Stimulated activated CD4-positive, alpha-beta T cell treated with anti-CD3 and anti-CD28 coated beads, Interleukin-4, amount 100 ng/mL, for 1 hour (primary cell): ENCODE measurements at regions not wholly inside any gene's neighbourhood (a gene's known extent, or its start where the extent isn't known, plus 50 kb on each side); places are given as distances from the start of the nearest gene placed in this dataset.

Experiments used
- DNase-seq: peaks from one replicate; pipeline ENCODE4 v3.0.0-alpha.2; 2020

DNA sequence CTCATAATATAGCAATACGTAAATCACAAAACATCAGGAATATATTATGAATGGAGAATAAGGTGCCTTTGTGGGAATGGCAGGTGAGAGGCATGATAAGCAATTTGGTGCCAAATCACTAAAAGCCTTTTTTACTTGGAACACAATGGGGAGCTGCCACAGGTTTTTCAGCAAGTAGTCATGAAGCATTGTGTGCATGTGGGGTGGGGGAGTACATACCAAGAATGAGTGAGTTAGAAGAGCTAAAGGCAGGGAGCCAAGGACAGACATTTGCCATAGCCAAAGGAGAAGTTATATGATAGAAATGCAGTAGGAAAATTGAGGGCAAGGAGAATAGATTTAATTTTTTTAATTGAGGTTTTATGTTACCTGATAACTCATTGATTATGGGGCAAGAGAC is 445.0 kb upstream of the SMC2 start:
- no peak for DNase-seq

DNA sequence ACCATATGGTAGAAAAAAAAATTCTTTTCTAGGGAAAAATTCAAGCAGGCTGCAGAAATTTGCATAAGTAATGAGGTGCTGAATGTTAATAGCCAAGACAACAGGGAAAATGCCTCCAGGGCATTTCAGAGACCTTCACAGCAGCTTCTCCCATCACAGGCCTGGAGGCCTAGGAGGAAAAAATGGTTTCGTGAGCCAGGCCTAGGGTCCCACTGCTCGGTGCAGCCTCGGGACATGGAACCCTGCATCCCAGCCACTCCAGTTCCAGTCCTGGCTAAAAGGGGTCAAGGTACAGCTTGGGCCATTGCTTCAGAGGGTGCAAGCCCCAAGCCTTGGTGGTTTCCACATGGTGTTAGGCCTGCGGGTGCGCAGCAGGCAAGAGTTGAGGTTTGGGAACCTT is 436.0 kb upstream of the SMC2 start:
- no peak for DNase-seq

DNA sequence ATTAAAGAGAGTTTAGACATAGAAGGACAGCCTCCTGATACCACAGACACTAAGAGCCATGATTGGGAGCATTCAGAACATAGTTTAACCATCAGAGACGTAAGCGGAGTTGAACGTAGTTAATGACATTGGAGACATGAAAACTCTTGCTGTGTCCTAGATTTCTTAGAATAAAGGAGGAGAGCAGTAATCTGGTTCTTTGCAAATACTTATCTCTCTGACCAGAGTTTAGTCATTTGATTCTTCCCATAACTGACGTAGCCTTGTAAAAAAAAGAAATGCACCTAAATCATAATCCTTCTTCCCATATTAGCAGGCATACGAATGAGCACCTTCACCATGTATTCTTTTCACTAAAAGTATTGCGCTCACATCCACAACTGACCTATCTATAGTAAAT is 433.3 kb upstream of the SMC2 start:
- DNase-seq = no peak

DNA sequence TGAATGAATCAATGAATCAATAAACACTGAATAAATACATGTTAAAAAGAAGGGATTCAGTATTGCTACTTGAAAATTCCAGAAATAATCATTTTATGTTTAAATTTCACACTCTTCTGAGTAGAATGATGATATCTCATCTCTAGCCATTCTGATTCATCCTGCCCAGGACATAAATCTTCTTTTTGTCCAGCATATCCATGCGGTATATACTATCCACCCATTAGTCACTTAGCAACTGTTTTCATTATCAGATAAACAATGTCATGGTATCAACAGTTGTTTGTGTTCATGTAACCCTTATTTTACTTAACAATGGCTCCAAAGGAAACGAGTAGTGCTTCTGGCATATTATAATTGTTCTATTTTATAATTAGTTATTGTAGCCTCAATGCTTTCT is 432.4 kb upstream of the SMC2 start:
- no peak for DNase-seq

DNA sequence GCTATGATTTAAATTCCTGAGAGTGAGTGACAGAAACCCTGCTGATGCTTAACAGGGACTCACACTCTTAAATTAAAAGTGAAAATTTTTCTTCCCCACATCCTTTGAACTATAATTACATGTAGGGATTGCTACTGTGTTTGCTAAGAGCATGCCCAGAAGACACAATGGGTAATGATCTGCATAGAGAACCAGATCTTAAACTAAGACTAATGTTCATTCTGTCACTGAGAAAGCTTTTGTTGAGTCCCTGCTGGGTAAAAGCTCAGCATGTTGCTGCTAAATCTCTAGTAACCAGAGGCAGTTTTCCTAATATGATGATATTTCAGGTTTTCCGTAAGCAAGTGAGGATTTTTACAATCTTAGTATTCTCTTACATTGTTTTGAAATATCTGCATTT is 424.8 kb upstream of the SMC2 start:
- no peak for DNase-seq

DNA sequence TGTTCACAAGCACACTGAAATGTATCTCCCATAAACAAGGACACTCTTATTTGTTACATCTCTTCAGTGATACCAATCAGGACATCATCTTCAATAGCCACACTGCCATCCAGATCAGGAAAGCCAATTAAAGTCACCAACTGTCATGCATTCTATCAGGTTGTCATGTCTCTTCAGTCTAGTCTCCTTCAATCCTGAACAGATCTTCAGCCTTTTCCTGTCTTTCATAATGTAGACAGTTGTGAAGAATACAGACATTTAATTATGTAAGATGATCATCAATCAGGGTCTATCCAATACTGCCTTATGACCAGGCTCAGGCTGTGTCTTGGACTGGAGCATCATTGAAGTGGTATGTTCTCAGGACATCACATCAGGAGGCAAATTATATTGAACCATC is 419.8 kb upstream of the SMC2 start:
- DNase-seq = no peak

DNA sequence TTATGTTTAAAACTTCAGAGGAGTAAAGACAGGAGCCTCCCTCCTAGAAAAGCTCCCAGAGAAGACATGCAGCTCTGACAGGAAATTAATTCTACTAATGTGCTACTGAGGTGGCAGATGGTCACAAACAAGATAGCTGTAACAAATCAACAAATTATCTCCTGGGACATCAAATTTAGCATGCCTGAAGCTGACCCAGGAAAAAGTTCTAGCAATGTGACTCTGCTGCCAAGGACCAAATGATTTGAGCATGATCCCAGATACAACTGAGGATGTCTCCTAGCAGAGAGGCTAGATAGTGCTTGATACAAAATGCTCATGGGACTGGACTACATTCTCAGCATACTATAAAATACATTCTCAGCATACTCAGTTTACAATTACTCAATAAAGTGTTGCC is 413.5 kb upstream of the SMC2 start:
- DNase-seq = no peak

DNA sequence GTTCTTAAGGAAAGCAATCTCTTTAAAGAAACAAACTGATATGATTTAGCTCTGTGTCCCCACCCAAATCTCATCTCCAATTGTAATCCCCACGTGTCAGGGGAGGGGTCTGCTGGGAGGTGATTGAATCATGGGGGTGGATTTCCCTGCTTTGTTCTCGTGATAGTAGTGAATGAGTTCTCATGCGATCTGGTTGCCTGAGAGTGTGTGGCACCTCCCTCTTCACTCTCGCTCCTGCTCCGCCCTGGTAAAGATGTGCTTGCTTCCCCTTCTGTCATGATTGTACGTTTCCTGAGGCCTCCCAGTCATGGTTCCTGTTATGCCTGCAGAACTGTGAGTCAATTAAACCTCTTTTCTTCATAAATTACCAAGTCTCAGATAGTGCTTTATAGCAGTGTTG is 412.7 kb upstream of the SMC2 start:
- no peak for DNase-seq

DNA sequence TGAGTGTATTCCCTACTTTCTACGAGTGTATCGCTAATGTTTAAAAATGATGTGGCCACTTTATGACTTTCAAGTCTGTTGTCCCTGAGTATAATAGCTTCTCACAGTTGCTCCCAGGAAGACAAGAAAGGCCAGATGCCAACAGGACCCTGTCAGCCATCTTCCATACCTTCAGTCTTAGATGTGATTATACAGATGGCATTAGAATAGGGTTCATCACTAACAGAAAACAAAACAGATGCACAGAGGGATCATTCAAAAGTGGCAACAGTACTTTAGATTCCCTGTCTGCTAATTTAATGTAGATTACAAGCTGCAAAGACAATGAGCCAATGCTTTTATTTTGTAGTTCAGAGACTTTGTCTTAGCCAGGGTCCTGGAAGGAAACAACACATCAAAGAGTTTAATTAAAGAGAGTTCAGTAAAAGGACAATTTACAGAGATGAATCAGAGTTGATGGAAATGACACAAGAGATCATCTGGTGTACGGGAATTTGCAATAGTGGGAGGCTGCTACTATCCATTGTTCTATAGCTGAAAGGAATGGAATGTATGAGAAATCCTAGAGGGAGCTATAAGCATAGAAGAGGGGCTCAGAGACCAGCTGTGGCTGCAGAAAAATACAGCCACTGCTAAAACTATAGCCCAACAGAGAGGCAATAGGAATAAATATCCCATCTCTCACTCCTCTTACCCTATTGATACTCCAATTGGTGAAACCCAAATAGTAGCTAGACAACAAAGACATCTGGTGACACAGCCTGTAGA is 393.7 kb upstream of the SMC2 start:
- no peak for DNase-seq

DNA sequence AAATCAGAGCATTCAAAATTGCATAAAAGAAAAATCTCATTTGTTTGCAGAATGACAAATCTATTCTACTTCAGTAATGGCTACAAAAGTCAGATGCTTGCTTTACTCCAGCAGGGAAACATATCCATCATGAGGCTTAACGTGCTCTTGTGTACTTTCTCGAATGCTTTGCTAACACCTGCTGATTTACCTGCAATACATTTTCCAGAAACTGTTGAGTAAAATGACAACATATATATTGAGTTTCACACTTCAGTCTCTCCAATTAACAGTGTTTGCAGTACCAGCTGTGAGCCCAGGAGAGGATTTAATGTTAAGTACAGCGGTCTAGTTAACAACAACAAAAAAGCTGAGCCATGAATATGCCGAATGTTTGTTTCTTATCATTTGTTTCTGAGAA is 391.5 kb upstream of the SMC2 start:
- DNase-seq = no peak

DNA sequence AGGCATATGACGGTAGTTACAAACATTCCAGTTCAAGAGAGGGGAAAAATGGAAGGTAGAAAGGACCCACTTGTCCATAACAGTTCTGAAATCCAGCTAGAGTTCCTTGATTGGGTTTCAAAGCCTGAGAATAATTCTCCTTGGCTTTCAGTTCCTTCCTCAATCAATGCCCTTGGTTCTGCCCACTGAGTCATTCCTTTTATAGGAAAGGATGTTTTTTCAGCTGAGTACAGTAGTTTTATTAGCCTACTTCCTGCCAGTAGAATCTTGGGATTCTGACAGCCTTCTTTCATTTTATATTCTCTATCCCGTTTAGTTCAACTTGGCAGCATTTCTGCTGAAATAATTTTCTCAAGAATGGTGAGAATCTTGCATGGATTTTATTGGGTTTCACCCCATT is 386.9 kb upstream of the SMC2 start:
- DNase-seq = no peak

DNA sequence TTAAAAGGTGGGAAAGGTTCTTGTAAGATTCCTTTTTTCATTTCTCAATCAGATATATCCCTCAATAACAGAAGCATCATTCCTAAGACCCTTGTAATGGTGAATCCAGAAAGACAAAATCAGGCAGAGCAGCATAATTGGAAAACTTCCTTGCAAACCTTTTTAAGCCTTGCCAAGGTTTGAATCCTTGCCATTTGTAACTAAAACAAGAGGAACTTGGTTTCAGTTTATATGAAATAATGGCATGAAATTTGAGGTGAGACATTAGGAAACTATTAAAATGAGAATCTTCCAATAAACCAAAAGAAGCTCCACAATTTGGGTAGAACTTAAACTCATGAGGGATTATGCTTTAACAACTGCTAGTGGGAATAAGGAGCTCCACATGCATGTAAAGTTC is 384.7 kb upstream of the SMC2 start:
- DNase-seq = no peak

DNA sequence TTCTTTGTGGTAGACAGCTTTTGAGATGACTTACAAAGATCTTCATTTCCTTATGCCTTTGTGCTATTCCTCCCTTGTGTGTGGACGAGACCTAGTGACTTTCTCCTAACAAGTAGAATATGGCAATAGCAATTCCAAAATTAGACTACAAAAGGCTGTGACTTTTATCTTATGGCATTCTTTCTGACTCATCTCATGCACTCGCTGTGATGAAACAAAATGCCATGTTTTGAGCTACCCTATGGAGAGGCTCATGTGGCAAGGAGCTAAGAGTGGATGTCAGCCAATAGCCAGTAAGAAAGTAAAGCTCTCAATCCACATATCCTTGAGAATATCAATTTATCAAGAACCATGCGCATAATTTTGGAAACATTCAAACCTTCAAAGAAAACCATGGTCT is 380.5 kb upstream of the SMC2 start:
- no peak for DNase-seq

DNA sequence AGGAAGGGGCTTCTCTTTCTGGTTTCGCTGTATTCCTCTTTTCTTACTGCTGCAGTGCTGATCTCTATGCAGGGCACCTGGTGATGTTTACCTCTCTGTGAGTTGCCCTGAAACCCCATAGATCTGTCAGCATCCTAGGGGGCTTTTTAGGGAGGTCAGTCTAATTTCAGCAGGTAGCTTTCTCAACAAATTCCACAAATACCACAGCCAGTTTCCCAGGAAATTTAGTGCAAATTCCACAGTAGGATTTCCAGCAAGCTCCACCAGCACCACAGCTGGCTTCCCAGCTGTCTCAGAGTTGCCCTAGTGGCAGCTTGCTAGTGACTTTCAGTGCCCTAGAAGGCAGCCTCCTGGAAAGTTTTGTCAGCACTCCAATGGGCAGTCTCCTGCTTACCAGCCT is 379.1 kb upstream of the SMC2 start:
- DNase-seq = no peak

DNA sequence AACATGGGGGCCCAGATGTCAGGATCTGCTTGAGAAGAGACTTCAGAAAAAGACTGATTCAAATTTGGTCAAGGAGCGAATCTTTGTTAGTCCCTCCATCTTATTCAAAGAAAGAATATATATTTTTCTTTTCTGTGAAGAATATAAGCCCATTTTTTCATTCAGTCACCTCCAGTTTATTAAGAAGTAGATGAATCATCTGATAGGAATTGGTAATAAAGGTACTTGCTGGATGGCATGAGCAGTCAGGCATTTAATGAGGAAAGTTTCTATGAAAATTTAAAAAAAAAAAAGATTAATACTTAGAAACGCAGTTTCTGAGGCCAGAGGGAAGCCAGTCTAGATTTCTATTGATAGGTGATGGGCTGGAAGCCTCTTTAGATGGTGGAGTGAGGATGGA is 373.1 kb upstream of the SMC2 start:
- no peak for DNase-seq

DNA sequence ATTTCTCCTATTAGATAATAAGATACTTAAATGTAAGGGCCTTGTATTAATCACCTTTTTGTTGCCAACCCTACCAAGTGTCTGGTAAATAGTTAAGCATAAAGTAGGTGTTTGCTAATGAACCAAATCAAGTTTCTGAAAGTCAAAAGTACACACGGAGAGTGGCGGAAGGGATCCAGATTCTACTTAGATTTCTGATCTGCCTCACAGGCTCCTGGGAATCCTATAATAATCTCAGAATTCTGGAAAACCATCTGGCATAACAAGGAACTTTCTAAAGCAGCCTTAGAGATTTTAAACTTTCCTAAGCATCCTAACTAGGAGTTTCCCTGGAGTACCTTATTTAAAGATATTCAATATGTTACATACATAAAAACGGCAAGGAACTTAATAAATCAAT is 363.2 kb upstream of the SMC2 start:
- DNase-seq = no peak

DNA sequence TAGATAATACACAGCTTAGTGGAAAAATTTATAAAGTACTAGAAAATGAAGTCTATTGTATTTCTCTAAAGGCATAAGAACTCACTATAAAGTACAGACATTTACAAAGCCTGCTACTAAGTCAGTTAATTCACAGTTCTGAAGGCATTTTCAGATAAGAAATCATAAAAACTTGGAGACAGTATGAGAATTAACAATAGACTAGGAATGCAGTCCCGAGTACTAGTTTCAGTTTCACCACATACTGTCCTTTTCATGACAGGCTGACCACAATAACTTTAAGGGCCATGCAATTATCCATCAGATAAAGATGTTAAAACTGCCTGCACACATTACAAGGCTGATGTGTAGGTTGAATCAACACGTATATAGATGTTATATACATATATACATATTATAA is 362.6 kb upstream of the SMC2 start:
- DNase-seq = no peak

DNA sequence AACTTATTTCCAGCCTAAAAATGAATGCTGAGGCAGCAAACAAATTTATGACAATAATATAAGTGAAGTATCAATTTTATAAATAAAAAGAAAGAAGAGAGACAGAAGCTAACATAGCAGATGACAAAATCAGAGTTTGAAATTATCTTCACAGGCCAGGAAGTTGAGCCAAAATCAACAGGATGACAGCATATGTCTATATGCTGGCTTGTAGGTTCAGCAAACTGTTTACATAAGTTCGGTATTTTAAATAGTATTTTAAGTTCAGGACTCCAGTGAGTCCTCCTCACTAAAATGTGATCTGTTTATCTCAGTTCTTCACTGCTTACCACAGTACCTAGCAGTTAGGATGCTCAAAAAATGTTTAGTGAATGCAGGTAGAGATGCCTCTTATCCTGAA is 359.6 kb upstream of the SMC2 start:
- no peak for DNase-seq

DNA sequence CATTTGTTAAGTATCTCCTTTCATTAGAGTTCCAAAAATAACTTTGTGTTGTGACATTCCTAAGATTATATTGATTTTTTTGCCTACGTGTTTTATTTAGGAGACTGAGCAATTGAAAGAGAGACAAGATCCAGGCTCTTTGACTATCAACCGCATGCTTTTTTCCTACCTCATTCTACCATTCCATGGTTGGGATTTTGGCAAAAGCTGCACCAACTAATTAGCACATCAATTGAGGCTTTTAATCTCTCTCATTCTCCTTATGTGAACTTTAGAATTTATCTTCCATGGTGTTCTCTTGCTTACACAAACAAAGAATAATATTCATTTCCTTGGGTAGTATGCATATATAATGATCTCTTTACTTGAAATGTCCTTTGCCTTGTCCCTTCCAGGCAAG is 338.7 kb upstream of the SMC2 start:
- no peak for DNase-seq

DNA sequence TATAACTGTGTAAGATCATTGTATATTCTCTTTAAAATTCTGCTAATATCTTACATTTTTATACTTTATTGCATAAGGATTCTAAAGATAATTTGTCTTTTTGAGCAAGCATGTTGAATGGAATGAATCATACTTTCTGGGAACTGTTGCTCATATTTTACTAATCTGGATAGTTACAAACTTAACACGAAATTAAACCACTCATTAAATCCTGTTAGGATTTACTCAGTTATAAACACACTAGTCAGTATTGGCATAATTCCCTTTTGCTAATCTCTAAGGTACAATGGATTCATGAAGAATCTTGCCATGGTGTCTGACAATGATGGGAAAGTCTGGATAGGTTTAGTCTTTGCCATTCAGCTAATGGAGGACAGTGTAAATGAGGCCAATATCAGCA is 338.1 kb upstream of the SMC2 start:
- no peak for DNase-seq

DNA sequence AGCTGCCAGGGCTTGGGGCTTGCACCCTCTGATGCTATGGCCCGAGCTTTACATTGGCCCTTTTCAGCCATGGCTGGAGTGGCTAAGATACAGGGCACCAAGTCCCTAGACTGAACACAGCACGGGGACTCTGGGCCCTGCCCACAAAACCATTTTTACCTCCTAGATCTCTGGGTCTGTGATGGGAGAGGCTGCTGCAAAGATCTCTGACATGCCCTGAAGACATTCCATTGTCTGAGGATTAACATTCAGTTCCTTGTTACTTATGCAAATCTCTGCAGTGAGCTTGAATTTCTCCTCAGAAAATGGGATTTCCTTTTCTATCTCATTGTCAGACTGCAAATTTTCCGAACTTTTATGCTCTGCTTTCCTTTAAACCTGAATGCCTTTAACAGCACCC is 337.0 kb upstream of the SMC2 start:
- DNase-seq = no peak

DNA sequence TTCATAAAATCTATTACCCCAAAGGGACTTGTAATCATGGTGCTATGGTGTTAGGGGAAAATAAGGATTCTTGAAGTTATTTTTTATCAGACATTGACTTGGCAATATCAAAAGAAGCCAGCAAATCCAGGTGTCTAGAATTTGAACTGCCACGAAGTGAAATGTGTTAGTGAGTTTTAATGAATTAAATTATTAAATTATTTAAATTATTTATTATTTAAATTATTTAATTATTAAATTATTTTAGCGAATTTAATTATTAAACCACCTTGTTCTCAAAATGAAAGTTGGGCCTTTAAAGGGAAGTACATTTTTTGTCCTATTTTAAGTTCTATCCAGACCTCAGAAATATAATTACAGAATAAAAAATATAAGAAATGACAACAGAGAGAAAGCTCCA is 332.6 kb upstream of the SMC2 start:
- no peak for DNase-seq

DNA sequence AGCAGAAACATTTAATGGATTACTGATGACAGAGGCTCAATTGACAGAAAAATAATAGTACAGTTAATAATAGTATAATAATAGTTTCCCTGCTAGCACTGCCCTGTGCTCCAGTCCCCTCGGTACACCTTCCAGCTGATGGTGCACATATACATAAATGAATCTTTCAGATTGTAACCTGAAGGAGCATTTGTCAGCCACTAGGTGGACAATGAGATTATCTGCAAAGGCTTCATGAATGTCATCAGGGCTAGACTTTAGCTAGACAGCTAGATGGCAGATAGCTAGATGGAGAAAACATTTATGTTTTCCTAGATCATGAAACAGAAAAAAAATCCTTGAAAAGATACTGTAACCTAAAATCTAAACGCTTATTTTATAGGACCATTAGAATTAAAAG is 304.4 kb upstream of the SMC2 start:
- DNase-seq = no peak

DNA sequence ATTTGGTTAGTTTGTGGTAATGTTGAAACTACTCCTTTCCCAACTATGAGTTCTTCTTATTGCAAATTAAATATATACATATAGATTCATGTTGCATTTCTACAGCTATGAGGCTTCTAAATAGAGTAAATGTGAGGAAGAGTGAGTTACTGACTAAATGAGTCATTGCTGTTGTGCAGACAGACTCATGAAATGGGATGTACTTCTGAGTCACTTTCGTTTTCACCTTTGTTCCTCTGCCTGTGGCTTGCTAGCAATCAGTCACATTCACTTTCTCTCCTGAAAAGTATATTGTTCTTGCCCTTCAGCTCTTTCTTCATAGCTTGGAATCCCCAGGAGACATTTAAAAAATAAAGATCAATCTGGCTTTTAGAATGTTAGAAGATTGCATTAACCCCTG is 295.5 kb upstream of the SMC2 start:
- no peak for DNase-seq

DNA sequence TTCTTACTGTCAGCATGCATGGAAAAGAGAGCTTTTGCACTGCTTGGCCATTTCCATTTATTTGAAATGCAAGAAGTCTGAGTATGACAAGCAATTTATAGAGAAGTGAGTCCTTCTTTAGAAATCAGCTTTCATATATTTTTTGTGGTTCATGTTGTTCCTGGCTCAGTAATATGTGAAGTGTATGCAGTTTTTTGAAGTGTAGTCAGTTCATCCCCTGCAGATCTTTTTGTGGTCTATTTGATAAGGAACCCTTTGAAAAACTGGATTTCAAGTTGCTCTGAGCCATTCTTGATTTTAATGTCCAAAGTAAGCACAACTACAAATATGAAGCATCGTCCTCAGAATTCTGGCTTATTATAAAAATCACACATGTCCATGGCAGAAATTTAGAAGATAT is 294.1 kb upstream of the SMC2 start:
- DNase-seq = no peak

DNA sequence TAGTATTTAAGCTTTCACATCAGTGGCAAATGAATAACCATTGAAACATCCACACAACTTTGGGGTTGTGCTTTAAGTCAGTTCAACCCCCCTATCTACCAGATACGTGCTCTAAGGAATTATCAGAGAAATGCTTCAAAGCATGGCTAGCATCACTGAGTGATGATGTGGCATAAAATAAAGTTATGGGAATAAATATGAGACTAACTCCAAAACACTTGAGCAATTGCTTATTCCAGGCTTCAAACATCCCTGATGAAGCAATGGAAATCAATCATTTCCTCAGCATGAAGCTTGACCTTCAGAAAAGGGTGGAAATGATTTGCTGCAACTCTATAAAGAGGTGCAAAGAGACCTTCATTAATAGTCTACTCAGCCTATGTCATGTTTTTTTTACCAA is 292.0 kb upstream of the SMC2 start:
- no peak for DNase-seq
